Head of caudate nucleus (tissue), 42 donors: ENCODE measurements at regions not wholly inside any gene's neighbourhood (a gene's known extent, or its start where the extent isn't known, plus 50 kb on each side); places are given as distances from the start of the nearest gene placed in this dataset.
"Not testable (repeated sequence)": the region's sequence is repeated elsewhere in the genome, so short reads cannot be mapped to it uniquely, and the experiment has no call there.

ENCODE experiments used
- DNase-seq, 42 donors: peaks; one replicate each; pipeline versions ENCODE4 v3.0.0 to v3.0.0-alpha.2; 2020 to 2021; ENCODE audit warnings: mixed read lengths in 7 of 42
- intact Hi-C: fragments of 100-400 bp; cut with DNase I; formaldehyde crosslinking; loops from one replicate; pipeline ENCODE4 v1.15.0; 2022

DNA sequence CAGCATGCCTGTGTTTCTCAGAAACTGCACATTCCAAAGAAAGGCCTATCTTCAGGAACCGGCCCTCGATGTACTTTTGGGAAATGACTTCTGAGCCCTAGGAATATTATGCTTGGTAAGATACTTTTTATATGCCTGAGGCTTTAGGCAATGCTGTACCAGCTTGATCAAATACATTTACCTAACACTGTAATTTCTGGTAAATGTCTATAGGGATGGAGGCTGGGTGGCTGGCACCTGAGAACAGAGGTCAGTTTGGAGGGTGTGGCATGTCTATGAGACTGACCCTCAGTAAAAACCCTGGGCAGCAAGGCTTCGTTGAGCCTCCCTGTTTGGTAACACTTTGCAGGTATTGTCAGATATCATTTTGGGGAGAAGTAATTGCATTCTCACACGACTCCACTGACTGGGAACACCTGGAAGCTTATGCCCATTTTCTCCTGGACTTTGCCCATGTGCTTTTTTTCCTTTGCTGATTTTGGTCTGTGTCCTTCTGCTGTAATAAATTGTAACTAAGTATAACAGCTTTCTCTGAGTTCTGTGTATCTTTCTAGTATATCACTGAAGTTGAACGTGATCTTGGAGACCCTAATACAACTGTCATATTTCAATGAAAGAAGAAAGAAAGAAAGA is 1339.1 kb downstream of the OLFM4 start:
- no peak for DNase-seq
- intact Hi-C loops = no loop called here

DNA sequence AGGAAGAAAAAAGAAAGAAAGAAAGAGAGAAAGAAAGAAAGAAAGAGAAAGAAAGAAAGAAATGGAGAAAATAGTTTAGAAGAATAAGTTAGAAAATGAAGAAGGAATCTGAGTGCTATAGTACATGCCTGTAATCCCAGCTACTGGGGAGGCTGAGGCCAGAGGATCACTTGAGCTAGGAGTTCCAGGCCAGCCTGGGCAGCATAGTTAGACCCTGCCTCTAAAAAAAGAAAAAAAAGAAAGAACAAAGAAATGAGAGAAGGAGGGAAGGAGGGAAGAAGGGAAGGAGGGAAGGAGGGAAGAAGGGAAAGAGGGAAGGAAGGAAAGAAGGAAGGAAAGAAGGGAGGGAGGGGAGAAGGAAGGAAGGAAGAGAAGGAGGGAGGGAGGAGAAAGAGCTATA is 1339.8 kb downstream of the OLFM4 start:
- intact Hi-C loops = no loop called here
- no peak for DNase-seq

DNA sequence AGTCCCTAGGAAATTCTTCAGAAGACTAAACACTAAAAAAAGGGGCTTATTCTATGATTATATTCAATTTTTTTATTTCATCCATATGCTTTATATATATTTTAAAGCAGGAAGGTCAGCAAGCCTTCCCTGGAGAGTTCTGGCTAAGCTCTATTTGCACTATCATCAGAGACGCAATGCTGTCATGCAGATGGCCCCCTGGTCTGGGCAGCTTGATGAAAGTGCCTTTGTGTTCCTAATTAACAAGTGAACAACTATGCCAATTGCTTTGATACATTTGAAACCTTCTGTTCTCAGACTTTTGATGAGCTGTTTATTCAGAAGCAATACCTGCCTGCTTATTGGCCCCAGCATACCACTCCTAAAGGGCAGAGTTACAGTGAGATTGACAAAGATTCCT is 1344.6 kb downstream of the OLFM4 start:
- DNase-seq = no peak
- intact Hi-C loops = no loop called here

DNA sequence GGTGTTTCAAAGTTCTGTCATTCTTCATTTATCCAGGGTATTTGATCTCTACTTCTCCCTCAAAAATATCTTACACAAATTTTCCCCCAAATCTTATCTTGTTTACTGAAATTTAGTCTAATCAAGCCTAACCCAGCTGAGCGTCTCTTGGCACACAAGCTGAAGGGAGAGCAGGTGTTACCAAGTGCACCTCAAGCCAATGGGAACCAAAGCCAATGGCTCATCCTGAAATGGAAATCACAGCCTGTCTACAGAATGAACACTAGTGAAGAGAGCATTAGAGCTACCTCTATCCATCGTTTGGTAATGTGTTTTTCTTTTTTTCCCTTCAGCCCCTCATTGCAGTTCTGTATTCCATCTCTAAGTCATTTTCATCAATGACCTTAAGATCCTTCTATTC is 1350.8 kb downstream of the OLFM4 start:
- intact Hi-C loops = no loop called here
- no peak for DNase-seq

DNA sequence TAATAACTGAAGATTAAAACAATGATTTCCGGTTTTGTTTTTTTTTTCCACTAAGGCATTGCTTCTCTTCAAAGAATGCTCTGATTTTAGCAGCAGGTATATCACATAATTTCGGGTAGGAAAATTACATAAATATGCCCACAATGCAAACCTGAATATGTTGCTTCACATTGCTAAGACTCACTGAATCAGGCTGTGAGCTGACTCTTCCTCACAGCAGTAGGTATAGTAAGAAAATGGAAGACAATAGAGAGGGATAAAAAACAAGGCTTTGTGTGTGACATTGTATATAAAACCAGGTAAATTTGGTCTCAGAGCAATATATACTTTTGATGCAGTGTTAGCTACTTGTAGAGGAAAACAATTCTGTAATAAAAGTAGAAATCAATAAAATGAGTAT is 1355.0 kb downstream of the OLFM4 start:
- no peak for DNase-seq
- intact Hi-C loops = no loop called here

DNA sequence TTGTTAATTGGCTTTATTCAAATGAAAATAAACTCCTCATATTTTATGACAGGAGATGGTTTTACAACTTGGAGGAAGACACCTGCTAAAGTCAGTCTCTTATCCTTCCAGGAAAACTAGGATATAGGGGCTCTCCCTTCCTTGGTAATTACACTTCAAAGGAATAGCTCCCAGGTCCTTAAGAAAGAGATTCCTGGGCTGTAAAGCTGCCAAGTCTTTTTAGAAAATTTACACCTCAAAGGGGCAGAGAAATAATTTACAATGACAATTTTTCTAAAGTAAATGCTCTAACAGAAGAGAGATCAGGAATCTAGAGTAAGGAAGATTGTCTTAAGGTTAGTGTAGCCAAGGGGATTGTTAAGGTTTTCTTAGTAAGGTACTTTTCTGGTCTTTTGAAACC is 1359.0 kb downstream of the OLFM4 start:
- intact Hi-C loops = no loop called here
- DNase-seq = no peak

DNA sequence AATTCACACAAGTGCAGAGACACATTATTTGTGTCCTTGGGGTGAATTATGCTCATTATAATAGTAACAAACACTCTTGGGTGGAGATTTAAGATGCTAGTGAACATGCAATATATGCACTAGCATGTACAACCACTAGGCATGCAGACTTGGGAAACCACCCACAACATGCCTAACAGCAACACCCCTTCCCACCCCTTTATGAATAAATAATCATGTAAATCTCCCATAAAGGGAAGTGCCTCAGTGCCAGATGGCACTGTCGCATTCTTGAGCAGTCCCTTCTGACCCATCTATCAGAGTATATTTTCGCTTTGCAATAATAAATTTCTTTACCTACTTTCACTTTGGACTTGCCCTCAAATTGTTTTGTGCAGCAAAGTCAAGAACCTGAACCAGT is 1362.2 kb downstream of the OLFM4 start:
- intact Hi-C loops = no loop called here

DNA sequence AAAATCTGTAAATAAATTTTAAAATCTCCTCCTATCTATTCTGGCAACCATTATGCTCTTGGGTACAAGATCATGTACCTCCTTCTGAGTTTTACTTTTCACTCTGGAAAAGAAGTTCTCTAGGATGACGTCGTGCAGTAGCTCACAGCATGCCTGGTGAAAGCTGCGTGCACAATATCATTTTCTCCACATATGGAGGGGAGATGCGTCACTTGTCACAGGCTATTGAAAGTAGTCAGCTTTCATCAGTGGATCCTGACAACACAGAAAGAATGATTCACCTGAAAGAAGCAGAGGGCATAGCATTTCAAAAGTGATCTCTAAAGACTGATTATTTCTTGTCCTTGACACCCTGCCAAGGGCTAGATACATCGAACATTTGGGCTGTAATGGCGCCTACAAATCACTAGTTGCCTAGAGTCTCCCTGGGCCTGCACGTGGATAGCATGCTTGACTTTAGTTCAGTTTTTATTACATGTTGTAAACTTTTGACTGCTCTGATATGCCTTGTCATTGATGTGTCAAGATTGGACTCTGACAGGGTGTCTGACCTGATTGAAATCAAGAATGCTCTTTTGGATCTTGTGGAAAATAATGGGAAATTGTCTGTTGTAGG is 1365.6 kb downstream of the OLFM4 start:
- intact Hi-C loops = no loop called here
- no peak for DNase-seq

More for the DNA sequence above, 1362.2 kb downstream of the OLFM4 start:
- no peak for DNase-seq

DNA sequence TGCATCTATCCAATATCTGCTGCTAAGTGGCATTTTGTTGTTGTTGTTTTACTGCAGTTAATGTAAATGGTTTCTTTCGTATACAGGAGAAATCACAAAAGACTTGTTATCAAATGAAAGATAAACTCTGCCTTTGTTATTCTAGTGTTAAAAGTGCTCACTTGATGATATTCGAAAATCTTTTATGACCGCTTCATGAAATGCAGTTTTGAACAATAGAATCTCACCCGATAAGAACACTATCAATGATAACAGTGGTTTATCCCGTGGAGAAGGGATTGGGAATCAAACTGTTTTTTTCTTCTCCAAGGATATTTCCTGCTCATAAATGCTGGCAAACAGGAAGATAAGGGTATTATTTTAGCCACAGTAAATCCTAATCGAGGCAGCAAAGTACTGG is 1366.3 kb downstream of the OLFM4 start:
- DNase-seq = no peak
- intact Hi-C loops = no loop called here

DNA sequence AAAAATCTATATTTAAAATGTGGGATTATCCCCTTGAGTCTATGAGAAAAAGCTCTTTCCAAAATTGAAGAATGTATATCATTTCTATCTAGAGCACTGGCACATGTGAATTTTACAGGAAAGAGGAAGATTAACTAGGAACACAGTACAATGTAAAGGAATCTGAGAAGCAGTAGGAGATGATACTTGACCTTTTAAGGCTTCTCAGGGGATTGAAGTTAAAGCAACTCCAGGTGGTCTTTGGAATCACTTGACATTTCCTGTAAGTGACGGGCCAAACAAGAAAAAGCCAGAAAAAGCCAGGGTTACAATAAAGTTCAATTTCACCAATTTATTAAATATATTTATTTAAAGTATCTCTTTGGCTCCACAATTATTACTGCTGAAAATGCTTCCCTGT is 1373.9 kb downstream of the OLFM4 start:
- DNase-seq = no peak
- intact Hi-C loops = no loop called here

DNA sequence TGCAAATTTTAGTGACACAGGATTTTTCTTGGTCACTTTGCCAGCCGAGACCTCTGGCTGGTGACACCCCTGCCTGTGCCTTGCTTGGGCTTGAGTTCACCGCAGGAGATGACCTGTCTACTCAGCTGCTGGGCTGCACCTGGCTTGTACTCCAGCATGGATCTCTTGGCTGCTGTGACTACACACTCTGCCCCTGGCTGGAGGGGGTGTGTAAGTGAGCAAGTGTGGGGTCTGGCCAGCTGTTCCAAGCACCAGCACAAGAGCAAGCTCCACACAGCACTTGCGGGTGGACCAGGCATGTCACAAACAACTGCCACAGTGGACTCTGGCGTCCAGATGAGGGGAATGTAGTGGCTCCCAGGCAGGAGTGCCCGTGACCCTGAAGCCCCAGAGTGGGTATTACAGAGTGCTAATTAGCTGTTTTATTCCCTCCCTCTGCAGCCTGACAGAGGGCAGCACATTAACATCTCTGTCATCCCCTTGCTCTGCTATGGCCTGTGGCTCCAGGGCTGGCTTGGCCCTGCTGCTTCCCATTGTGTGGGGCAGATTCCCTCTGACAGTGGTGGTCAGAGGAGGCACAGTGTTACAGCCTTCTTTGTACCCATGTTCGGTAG is 1387.2 kb downstream of the OLFM4 start:
- DNase-seq = no peak

DNA sequence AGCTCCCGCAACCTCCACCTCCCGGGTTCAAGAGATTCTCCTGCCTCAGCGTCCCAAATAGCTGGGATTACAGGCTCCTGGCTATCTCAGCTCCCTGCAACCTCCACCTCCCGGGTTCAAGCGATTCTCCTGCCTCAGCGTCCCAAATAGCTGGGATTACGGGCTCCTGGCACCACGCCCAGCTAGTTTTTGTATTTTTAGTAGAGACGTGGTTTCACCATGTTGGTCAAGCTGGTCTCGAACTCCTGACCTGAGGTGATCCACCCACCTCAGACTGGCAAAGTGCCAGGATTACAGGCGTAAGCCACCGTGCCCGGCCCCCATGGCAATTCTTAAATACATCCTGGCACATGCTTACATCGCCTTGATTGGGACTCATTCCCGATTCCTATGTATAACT is 1394.3 kb downstream of the OLFM4 start:
- intact Hi-C loops = not testable (repeated sequence)
- peak in 1 of 42 donors; percentile 23 for DNase-seq

More for the DNA sequence above, 1387.2 kb downstream of the OLFM4 start:
- intact Hi-C loops = no loop called here

DNA sequence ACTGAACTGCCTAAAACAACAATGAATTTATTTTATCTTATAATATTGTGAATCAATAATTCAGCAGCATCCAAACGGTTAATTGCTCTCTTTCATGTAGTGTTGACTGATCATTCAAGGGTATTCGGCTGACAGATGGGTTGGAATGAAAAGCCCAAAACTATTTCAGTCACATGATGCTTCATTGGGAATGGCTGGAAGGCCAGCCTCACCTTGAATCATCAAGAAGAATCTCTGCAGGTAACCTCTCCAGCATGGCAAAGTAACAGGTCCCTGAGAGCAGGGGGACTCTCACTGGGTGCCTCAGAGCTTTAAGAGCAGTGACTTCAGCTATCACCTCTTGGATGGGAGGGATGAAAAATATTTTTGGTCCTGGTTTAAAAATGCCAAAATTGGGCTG is 1395.7 kb downstream of the OLFM4 start:
- intact Hi-C loops = no loop called here
- DNase-seq = no peak

DNA sequence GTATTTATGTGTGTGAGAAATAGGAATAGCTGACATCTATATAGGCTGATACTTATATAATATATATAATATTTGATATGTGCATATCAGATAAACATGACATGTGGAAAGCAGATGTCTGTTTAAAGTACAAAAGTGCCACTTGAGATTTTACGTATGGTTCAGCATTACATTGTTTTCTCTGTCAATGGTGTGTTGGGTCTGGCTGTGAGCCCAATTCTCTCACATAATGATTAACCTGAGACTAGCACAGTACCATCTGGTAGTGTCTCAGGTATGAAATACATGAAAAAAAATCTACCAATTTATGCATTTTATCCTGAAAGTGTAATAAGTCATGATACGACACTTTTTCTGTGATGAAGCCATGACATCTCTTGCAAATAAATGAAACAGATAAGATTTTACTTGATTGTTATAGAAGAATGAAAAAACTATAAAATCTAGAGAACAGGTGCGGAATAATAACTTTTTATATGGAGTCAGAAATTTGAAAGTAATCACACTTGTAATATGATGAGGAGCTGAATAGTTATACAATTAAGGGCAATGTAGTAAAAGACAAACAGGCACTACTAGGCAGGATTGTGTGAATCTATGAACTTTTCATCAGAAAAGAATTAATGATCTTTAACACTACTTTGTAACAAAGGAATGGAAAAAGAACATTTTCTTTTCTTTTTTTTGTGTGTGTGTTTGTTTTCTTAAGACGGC is 1405.0 kb downstream of the OLFM4 start:
- intact Hi-C loops = no loop called here
- no peak for DNase-seq

DNA sequence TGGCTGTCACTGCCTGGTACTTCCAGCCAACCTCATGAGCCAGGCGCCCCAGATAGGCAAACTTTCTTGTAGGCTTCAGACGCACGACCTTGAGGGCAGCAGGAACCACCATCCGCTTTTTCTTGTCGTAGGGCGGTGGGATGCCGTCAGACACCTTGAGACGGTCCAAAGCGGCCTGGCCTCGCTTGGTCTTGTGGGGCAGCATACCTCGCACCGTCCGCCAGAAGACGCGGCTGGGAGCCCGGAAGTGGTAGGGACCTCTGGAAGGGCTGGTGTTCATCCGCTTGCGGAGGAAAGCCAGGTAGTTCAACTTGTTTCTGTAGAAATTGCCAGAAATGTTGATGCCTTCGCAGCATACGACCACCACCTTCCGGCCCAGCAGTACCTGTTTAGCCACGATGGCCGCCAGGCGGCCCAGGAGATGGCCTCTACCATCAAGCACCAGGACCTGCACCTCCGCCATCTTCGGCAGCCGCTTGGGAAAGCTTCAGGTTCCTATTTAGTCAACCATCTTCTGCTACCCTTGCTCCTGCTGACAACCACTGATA is 1412.3 kb downstream of the OLFM4 start:
- DNase-seq, intact Hi-C loops: not testable (repeated sequence)

DNA sequence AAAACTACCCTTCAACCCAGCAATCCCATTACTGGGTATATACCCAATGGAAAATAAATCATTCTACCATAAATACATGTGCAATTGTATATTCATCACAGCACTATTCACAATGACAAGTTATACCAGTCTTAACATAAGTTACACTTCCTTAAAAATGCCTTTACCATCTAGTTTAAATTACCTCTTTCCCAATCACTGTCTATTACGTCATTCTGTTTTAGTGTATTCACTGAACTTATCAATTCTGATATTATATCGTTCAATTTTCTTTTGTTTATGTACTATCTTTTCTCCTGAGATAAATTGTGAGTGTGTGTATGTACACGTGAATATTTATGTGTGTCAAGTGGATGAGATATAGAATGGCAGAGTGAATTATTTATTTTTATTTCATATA is 1416.8 kb downstream of the OLFM4 start:
- intact Hi-C loops = no loop called here
- no peak for DNase-seq

DNA sequence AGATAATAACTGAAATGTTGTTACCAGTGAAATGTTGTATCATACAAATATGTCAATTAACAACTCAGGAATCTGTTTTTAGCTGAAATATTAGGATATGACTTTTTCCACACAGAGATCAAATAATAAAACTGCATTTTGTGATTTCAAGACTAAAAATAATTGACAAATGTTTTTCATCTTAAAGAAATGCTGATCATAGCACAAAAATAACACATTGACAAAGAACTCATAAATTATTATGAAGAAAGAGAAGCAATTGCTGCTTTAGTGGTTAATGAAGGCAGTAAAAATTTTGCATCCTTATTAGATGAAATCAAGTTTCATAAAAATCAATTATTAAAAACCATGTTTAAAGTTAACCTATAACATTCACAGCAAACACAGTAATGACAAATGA is 1417.3 kb downstream of the OLFM4 start:
- intact Hi-C loops = no loop called here
- DNase-seq = no peak

DNA sequence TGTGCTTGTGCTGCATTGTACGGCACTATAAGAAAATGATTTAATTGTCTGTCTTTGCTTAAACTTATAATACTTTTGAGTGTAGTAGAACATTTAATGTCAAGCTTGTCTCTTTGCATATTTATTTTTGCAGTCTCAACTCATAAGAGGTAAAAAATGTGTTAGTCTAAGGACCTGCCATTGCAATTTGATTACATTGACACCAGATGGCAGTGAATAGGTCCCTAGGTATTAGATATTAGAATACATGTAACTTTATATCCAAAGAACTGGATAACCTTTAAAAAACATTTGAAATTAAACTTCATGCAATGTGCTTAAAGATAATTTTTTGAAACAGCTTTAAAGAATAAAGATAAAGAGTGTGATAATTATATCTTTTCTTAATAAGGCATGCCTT is 1421.3 kb downstream of the OLFM4 start:
- DNase-seq = no peak

DNA sequence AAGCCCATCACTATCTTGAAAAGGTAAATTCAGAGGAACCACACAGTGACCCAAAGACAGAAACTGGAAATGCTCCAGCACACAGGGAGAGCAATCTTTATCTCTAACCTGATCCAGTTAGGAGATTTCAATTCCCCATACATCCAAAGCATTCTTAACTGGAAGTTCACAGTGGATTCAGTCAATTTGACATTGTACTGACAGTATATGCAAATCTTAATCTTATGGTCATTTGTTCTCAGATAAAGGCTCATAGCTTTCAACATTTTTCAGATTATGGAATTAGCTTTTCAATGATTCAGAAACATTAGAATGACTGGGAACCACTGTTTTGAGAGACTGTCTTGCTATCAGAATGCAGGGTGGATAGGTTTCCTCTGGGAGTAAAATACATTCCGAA is 1455.6 kb downstream of the OLFM4 start:
- intact Hi-C loops = no loop called here
- DNase-seq = no peak

More for the DNA sequence above, 1421.3 kb downstream of the OLFM4 start:
- intact Hi-C loops = no loop called here
